ENCODE measurements at regions not wholly inside any gene's neighbourhood (a gene's known extent, or its start where the extent isn't known, plus 50 kb on each side); places are given as distances from the start of the nearest gene placed in this dataset.

- in situ Hi-C loops (cut with MboI; ENCODE audit: low pct_unique_long_range_greater_than_20kb in 2 of 9, low sequenced_read_pairs in 9 of 9, unreplicated experiment in 9 of 9): no loop called here
- Histone ChIP-seq H3K27ac (no peak overlapping the region), H3K4me3 (no peak overlapping the region), H3K4me1 (replicated peaks in 1 of 2) (peaks cover 0 to 3% of the 10 kb centered on the region in 2 donors)
- ATAC-seq (replicated peaks in 6 of 8): no peak
Measured at GRCh38 chr9:118938581-118938980, 430.7 kb downstream of the BRINP1 start.

- no peak overlapping the region for H3K4me3 ChIP-seq
- ATAC-seq (replicated peaks in 6 of 8): peak in 6 of 8 experiments; percentile 33 to 82 (median 57)
- in situ Hi-C loops (cut with MboI; ENCODE audit: low pct_unique_long_range_greater_than_20kb in 2 of 9, low sequenced_read_pairs in 9 of 9, unreplicated experiment in 9 of 9): no loop called here
- peaks cover 0 to 3% of the 10 kb centered on the region in 2 donors for H3K4me1 ChIP-seq (replicated peaks in 1 of 2)
- WGBS, 10 experiments: 0 to 14% (median 0%) methylated on average over 1 of the region's 1 CpG; no CpG with 5 or more reads in 2 of the 10 experiments
- H3K27ac ChIP-seq: no peak overlapping the region
Measured at GRCh38 chr9:118940473-118940872, 428.8 kb downstream of the BRINP1 start.

GRCh38 chr9:118946669-118947068 lies 422.6 kb downstream of the BRINP1 start:
- WGBS, 10 experiments: 0 to 100% (median 90%) methylated on average over 1 to 3 of the region's 3 CpGs; no CpG with 5 or more reads in 3 of the 10 experiments
- Histone ChIP-seq H3K4me1 (replicated peaks in 1 of 2) (no peaks in the 10 kb centered on the region), H3K4me3 (no peak overlapping the region), H3K27ac (no peak overlapping the region)
- in situ Hi-C loops (cut with MboI; ENCODE audit: low pct_unique_long_range_greater_than_20kb in 2 of 9, low sequenced_read_pairs in 9 of 9, unreplicated experiment in 9 of 9): no loop called here
- no peak for ATAC-seq (replicated peaks in 6 of 8)

- ATAC-seq (replicated peaks in 6 of 8): peak in 1 of 8 experiments; percentile 70
- Histone ChIP-seq H3K27ac (no peak overlapping the region), H3K4me3 (no peak overlapping the region), H3K4me1 (replicated peaks in 1 of 2) (no peaks in the 10 kb centered on the region)
- in situ Hi-C loops (cut with MboI; ENCODE audit: low pct_unique_long_range_greater_than_20kb in 2 of 9, low sequenced_read_pairs in 9 of 9, unreplicated experiment in 9 of 9): no loop called here
- WGBS, 10 experiments: 20 to 100% (median 69%) methylated on average over 1 to 2 of the region's 2 CpGs; no CpG with 5 or more reads in 2 of the 10 experiments
Measured at GRCh38 chr9:118954857-118955256, 414.4 kb downstream of the BRINP1 start.

GRCh38 chr9:118957585-118957984 lies 411.6 kb downstream of the BRINP1 start:
- no peak overlapping the region for H3K27ac ChIP-seq
- ATAC-seq (replicated peaks in 6 of 8): no peak
- no peaks in the 10 kb centered on the region for H3K4me1 ChIP-seq (replicated peaks in 1 of 2)
- no peak overlapping the region for H3K4me3 ChIP-seq
- in situ Hi-C loops (cut with MboI; ENCODE audit: low pct_unique_long_range_greater_than_20kb in 2 of 9, low sequenced_read_pairs in 9 of 9, unreplicated experiment in 9 of 9): no loop called here
- 18 to 100% (median 61%) methylated on average over 2 to 3 of the region's 3 CpGs; no CpG with 5 or more reads in 2 of the 10 experiments for WGBS, 10 experiments

GRCh38 chr9:118959366-118959765 lies 409.9 kb downstream of the BRINP1 start:
- in situ Hi-C loops (cut with MboI; ENCODE audit: low pct_unique_long_range_greater_than_20kb in 2 of 9, low sequenced_read_pairs in 9 of 9, unreplicated experiment in 9 of 9): no loop called here
- Histone ChIP-seq H3K4me1 (replicated peaks in 1 of 2) (no peaks in the 10 kb centered on the region), H3K4me3 (no peak overlapping the region), H3K27ac (no peak overlapping the region)
- no peak for ATAC-seq (replicated peaks in 6 of 8)
- WGBS, 10 experiments: 30 to 100% (median 71%) methylated on average over 1 to 5 of the region's 5 CpGs; no CpG with 5 or more reads in 2 of the 10 experiments

- Histone ChIP-seq H3K4me1 (replicated peaks in 1 of 2) (no peaks in the 10 kb centered on the region), H3K4me3 (no peak overlapping the region), H3K27ac (no peak overlapping the region)
- in situ Hi-C loops (cut with MboI; ENCODE audit: low pct_unique_long_range_greater_than_20kb in 2 of 9, low sequenced_read_pairs in 9 of 9, unreplicated experiment in 9 of 9): no loop called here
- WGBS, 10 experiments: 0 to 45% (median 8%) methylated on average over 1 of the region's 1 CpG; no CpG with 5 or more reads in 4 of the 10 experiments
- ATAC-seq (replicated peaks in 6 of 8): peak in 6 of 8 experiments; percentile 51 to 89 (median 69)
Measured at GRCh38 chr9:118961857-118962256, 407.4 kb downstream of the BRINP1 start.

GRCh38 chr9:118962426-118962825 lies 406.8 kb downstream of the BRINP1 start:
- no peak overlapping the region for H3K27ac ChIP-seq
- no peaks in the 10 kb centered on the region for H3K4me1 ChIP-seq (replicated peaks in 1 of 2)
- no peak overlapping the region for H3K4me3 ChIP-seq
- 24 to 100% (median 83%) methylated on average over 1 to 3 of the region's 3 CpGs for WGBS, 10 experiments
- no peak for ATAC-seq (replicated peaks in 6 of 8)
- in situ Hi-C loops (cut with MboI; ENCODE audit: low pct_unique_long_range_greater_than_20kb in 2 of 9, low sequenced_read_pairs in 9 of 9, unreplicated experiment in 9 of 9): no loop called here

GRCh38 chr9:118963674-118964073 lies 405.6 kb downstream of the BRINP1 start:
- in situ Hi-C loops (cut with MboI; ENCODE audit: low pct_unique_long_range_greater_than_20kb in 2 of 9, low sequenced_read_pairs in 9 of 9, unreplicated experiment in 9 of 9): no loop called here
- Histone ChIP-seq H3K27ac (no peak overlapping the region), H3K4me3 (no peak overlapping the region), H3K4me1 (replicated peaks in 1 of 2) (no peaks in the 10 kb centered on the region)
- ATAC-seq (replicated peaks in 6 of 8): no peak
- 20 to 100% (median 75%) methylated on average over 1 to 2 of the region's 2 CpGs; no CpG with 5 or more reads in 1 of the 10 experiments for WGBS, 10 experiments

GRCh38 chr9:118967901-118968300 lies 401.3 kb downstream of the BRINP1 start:
- WGBS, 10 experiments: 0 to 92% (median 70%) methylated on average over 1 to 3 of the region's 3 CpGs; no CpG with 5 or more reads in 3 of the 10 experiments
- Histone ChIP-seq H3K4me3 (no peak overlapping the region), H3K27ac (no peak overlapping the region), H3K4me1 (replicated peaks in 1 of 2) (no peaks in the 10 kb centered on the region)
- no peak for ATAC-seq (replicated peaks in 6 of 8)
- in situ Hi-C loops (cut with MboI; ENCODE audit: low pct_unique_long_range_greater_than_20kb in 2 of 9, low sequenced_read_pairs in 9 of 9, unreplicated experiment in 9 of 9): no loop called here

- no peaks in the 10 kb centered on the region for H3K4me1 ChIP-seq (replicated peaks in 1 of 2)
Measured at GRCh38 chr9:118975736-118976135, 393.5 kb downstream of the BRINP1 start.

GRCh38 chr9:118976160-118976559 lies 393.1 kb downstream of the BRINP1 start:
- WGBS, 10 experiments: 0 to 79% (median 28%) methylated on average over 1 to 2 of the region's 2 CpGs; no CpG with 5 or more reads in 1 of the 10 experiments
- ATAC-seq (replicated peaks in 6 of 8): no peak
- in situ Hi-C loops (cut with MboI; ENCODE audit: low pct_unique_long_range_greater_than_20kb in 2 of 9, low sequenced_read_pairs in 9 of 9, unreplicated experiment in 9 of 9): no loop called here
- H3K27ac ChIP-seq: no peak overlapping the region
- H3K4me3 ChIP-seq: no peak overlapping the region
- no peaks in the 10 kb centered on the region for H3K4me1 ChIP-seq (replicated peaks in 1 of 2)

More at GRCh38 chr9:118975736-118976135, 393.5 kb downstream of the BRINP1 start:
- ATAC-seq (replicated peaks in 6 of 8): no peak
- Histone ChIP-seq H3K4me3 (no peak overlapping the region), H3K27ac (no peak overlapping the region)
- WGBS, 10 experiments: 0 to 100% (median 54%) methylated on average over 1 of the region's 1 CpG
- in situ Hi-C loops (cut with MboI; ENCODE audit: low pct_unique_long_range_greater_than_20kb in 2 of 9, low sequenced_read_pairs in 9 of 9, unreplicated experiment in 9 of 9): no loop called here

- H3K4me3 ChIP-seq: no peak overlapping the region
- H3K4me1 ChIP-seq (replicated peaks in 1 of 2): peaks cover 14 to 22% of the 10 kb centered on the region in 2 donors
- H3K27ac ChIP-seq: no peak overlapping the region
- in situ Hi-C loops (cut with MboI; ENCODE audit: low pct_unique_long_range_greater_than_20kb in 2 of 9, low sequenced_read_pairs in 9 of 9, unreplicated experiment in 9 of 9): no loop called here
- WGBS, 10 experiments: 67 to 83% methylated on average over 1 of the region's 1 CpG; no CpG with 5 or more reads in 8 of the 10 experiments
- peak in 5 of 8 experiments; percentile 14 to 72 (median 34) for ATAC-seq (replicated peaks in 6 of 8)
Measured at GRCh38 chr9:118984607-118985006, 384.6 kb downstream of the BRINP1 start.

GRCh38 chr9:118985851-118986250 lies 383.4 kb downstream of the BRINP1 start:
- H3K27ac ChIP-seq: no peak overlapping the region
- H3K4me3 ChIP-seq: no peak overlapping the region
- peak in 5 of 8 experiments; percentile 24 to 72 (median 33) for ATAC-seq (replicated peaks in 6 of 8)
- in situ Hi-C loops (cut with MboI; ENCODE audit: low pct_unique_long_range_greater_than_20kb in 2 of 9, low sequenced_read_pairs in 9 of 9, unreplicated experiment in 9 of 9): no loop called here
- 0 to 43% (median 10%) methylated on average over 1 of the region's 1 CpG; no CpG with 5 or more reads in 3 of the 10 experiments for WGBS, 10 experiments
- H3K4me1 ChIP-seq (replicated peaks in 1 of 2): peaks cover 14 to 22% of the 10 kb centered on the region in 2 donors

All from motor neuron (in vitro differentiated cells).